Stimulated activated CD4-positive, alpha-beta T cell treated with anti-CD3 and anti-CD28 coated beads, Interleukin-4, amount 100 ng/mL, for 24 hours (primary cell): ENCODE measurements at regions not wholly inside any gene's neighbourhood (a gene's known extent, or its start where the extent isn't known, plus 50 kb on each side); places are given as distances from the start of the nearest gene placed in this dataset.

Source experiments
- DNase-seq: peaks from one replicate; pipeline ENCODE4 v3.0.0-alpha.2; 2020

DNA sequence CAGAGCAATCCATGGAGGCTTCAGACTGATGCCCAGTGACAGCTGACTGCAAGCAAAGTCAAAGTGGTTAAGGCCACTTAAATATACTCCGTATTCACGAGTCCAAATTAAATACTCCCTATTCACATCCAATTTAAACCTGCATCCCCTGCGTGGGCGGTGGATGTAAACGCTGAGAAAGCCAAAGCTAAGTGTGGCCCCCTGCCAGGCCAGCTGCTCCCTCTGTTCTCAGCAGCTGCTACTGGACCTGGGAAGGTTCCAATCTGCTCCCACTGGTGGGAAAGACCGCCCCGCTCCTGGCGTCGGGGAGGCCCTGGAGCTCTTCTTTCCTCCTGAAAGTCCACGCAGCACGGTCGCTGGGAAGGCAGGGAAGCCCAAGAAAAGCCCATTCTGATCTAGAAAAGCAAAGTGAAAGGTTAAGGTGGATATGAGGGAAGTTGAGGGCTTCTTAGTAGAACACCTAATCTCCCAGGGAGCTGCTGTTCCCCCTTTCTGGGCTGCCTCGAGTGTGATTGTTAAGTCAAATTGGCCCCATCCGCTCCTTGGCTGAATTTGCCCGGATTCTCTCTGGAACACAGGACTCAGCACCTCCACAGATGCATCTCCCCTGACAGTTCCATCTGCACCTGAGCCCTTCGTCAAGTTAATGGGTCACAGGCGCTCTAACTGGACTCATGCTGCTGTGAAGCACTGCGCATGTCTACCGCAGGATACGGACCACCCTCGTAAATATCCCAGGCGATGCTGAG, 205.5 kb downstream of the USP12 start:
- no peak for DNase-seq

DNA sequence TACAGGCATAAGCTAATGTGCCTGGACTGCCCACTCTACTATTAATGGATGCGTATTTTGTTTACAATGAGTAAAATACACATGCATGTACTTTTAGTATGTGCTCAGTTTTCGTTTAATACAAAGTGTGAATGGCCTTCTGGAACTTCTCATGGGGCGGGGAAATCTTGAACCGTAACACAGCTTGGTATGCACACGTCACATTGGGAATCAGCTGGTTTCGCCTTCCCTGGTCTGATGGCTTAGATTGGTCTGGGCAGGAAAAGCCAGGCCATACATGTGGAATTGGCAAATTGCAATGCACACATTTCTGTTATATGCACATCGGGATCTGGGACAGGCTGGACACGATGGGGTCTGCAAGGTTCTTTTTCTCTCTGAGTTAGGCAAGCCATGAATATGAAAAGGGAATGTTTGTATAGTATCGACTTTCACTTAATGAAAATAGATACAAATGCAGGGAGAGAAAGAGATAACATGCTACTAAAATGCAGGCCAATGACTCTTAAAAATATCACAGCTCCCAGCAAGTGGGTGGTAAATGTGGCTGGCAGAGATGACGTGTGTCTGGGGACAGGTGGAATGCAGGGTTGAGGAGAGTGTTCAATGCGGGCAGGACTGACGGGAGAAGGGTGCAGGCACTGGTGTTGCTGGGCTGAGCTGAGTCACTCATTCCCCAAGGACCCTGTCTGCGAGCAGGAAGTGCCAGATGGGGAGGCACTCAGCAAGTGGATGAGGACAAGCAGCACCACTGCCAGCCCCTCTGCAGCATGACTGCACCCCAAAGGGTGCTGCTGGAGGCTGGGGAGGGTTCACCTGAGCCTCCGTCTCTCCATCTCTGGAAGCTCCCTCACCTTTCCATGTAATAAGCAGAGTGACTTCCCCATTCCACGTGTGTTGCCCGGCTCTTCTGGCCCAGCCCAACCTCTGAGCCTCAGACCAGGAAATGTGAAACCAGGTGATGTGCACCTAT, 204.0 kb upstream of the GPR12 start:
- no peak for DNase-seq

DNA sequence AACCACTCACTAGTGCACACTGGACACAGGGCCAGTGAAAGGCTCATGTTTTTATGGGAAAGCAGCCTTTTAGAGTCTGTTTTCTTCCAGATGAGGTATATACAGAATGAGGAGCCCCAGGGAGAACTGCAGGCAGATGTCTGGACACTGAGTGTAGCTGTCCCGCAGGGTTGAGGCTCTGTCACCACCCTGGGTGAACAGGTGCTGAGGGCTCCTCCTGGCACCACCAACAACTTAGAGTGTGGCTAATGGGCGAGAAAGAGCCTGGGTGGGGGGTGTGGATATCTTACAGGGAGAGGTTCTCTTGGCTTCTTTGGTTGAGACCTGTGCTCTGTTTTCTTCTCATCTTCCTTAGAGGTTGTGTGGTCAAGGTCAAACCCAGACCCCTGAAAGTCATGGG, 202.1 kb upstream of the GPR12 start:
- DNase-seq, result no peak

DNA sequence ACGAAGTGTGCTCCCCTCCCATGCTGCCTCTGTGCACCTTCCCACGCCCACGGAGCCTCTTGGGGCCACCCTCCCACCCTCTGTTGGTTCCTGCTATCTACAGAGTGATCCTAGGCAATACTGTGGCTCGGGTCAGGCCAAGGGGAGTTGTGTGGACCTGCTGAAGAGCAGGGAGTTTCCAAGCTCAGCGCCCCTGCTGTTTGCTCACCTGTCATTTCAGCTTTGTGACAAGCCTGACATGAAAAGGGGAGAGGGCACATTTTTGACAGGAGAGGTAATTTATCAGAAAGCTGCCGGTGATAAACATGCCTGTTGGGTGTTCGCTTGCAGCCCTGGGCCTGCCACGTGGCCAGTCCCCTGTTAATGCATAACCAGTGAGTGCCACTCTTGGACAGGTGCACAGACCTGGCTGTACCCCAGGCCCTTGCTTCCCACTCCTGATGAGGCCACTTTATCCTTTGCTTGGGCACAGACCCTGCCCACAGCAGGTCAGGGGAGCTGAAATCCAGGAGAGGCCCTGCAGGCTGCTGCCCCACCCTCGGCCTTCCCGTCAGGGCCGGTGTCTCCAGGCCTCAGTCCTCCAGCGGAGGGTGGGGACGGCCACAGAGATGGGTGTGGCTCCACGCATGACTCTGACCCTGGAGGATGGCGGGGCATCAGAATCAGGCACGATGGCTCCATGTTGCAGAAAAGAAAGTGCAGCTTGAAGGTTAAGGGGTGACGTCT, 201.5 kb upstream of the GPR12 start:
- no peak for DNase-seq

DNA sequence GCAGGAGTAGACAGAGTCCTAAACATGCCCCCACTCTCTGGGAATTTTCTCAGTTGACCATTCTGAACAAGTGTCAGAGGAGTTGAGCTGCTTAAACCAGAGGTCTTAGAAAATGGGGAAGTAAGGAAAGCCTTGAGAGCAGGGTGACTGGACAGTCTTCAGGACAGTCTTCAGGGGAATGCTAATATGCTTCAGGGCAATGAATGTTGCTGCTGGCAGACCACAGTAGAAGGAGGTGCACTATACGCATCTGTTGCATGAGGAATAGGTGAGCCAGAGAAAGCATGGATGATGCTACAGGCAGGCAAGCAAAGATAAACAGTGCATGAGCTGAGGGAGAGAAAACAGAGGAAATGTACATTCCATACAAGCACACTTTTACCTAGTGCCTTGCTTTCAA, 196.6 kb upstream of the GPR12 start:
- DNase-seq, result no peak

DNA sequence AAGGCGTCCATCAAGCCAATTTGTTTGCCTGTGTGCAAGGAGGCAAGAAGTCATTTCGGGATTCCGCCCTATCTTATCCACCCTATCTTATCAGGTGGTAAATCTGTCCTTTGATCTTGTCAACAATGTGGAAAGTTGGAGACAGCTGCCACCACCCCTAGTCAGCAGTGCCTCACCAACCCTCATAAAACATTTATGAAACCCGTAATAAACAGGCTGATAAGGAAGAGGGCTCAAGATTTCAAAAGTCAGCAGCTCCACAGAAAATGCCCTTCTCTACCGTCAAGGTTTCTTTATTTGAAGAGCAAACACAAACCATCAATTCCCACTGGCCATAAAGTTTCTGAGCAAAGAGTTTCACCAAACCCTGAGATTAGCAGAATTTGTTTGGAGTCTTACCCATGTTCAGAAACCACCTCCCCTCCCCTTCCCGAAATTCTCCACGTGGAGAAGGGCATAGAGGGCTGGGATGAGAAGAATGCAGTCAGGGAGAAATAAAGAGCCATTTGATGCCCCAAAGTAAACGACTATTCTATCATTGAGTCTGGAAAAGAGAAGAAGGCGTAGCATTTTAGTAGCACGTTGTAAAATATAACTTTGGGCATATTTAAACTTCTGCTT, 196.0 kb upstream of the GPR12 start:
- no peak for DNase-seq

DNA sequence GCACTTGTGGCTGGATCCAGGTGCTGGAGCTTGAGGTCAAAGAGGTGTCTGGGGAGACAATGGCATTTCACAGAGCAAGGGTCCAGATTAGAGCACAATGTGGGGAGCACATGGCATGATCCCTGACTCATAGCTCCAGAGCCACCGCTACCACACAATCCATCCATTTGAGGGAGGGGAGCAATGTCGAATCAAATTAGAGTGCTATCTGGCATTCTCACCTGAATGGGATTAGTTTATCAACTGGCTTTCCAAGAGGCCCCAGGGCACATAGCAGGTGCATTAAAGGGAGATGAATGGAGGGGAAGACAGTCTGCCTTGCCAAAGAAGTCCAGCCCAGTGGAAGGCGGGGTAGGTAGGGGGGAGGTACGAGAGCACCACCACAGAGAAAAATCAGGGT, 194.4 kb upstream of the GPR12 start:
- DNase-seq, result no peak

DNA sequence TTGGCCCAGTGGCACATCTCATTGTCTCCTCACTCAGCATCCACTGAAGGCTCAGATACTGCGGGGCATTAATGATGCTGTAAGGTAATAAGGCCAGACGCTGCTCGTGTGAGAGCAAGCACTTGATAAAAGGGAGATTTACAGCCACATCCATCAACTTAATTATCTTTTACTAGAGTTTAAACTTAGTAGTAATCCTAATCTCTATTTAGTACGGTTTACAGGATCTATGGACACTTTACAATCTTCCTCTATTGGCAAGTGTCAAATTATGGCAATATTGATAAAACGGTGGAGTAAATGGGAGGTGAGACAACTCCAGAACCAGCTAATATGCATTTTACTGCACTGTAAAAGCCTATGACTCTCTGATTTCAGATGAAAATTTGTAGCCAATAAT, 192.7 kb upstream of the GPR12 start:
- no peak for DNase-seq

DNA sequence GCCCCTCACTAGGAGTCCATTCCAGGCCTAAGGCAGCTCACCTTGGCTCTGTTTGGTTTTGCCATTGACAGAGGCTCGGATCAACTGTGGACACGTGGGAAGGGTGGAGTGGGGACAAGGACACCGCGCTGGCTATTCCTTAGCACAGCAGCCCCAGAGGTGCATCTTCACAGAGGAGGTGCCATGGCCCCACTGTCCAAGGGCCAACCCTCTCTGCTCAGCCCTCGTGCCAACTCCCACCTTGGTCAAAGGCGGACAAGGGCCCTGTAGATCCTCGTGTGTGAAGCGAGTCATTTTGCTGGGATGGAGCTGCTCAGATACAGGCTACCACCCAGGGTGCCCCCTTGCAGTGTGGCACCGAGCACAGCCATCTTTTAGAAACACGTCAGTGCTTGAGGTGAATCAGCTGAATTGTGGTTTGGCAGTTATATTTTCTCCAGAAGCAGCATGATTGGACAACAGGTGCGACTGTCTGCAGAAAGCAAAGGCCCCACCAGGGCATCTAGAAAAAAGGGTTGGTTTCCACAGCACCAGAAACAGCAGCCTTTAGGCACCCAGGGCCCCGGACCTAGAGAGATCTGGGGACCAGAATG, 192.1 kb upstream of the GPR12 start:
- DNase-seq, result no peak

DNA sequence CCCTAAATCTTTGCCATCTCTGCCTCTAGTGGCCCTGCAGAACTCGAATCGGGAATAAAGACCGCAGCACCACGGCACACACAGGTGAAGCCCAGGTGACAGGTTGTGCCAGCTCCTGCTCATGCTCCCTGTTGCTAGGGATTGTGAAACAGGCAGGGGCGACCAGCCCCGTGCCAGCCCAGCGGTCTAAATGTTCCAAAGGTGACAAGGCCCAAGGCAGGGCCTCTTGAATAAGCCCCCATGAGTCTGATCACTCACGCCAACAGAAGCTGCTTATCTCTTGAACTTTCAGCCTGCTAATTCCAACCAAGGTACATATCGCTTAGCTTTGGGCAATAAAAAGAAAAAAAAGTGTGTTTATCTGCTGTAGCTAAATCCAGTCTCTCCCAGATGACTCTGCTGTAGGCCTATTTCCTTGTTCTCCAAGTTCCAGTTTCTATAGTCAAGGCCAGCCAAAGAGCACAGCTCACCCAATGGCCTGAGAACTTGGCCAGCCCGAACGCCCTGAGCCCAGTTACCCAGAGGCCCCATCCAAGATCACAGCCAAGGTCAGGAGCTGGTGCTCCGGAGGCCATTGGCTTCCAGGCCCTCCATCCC, 191.1 kb upstream of the GPR12 start:
- DNase-seq, result no peak

DNA sequence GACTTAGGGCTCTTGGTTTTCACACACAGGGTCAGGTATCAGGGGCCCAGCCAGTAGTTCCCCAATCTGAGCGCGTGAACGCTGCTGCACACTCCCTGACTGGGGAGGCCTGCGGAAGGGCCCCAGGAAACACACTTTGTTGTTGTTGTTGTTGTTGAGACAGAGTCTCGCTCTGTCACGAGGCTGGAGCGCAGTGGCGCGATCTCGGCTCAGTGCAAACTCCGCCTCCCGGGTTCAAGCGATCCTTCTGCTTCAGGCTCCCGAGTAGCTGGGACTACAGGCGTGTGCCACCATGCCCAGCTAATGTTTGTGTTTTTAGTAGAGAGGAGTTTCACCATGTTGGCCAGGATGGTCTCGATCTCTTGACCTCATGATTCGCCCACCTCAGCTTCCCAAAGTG, 190.4 kb upstream of the GPR12 start:
- DNase-seq, result no peak

DNA sequence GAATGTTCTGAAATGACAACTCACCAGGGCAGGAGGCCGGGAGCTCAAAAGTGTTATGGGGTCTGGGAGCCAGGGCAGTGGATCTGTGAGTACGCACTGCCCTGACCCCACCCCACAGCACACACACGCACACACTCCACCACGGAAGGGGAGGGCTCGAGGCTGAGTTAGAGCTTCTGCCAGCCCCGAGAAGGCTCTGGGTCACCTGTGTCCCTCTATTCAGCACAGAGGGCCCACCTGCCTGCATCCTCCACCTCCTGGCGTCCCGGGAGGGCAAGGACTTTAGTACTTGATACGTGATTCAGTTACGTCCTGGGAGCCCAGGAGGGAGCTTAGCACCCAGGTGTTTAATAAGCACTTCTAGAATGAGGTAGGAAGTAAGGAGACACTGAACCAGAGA, 190.0 kb upstream of the GPR12 start:
- no peak for DNase-seq

DNA sequence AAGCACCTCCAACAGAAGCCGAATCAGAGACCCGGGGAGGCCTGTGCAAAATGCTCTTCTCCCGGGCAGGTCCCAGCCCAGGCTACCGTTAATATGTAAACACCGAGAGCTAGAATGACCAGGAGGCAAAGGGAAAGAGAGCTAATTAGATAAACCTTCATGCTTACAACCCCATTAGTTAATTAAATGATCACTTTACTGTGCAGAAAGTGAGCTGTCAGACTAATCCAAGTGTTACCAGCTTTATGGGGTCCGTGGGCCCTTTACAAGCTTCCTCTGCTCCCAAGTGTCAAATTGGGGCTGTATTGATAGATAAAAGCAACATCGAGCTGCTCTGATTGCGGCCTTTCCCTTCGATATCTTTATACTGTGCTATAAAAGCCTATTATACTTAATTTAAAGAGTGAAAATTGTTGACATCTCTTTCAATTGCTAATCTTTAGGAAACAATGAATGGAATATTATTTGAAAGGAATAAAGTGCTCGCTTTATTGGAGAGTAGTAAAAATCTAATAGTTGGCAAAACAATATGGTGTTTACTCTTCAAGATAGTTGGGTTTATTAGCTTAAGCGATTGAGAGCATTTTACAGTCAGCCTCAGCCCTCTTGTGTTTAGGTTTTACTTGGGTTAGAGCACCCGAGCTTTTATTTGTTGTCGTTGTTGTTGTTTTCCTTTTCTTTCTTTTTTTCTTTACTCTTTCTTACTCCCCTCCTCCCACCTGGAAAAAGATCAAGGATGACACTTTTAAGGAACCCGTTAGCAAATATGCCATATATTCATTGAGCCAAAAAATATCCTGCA, 189.3 kb upstream of the GPR12 start:
- DNase-seq, result no peak

DNA sequence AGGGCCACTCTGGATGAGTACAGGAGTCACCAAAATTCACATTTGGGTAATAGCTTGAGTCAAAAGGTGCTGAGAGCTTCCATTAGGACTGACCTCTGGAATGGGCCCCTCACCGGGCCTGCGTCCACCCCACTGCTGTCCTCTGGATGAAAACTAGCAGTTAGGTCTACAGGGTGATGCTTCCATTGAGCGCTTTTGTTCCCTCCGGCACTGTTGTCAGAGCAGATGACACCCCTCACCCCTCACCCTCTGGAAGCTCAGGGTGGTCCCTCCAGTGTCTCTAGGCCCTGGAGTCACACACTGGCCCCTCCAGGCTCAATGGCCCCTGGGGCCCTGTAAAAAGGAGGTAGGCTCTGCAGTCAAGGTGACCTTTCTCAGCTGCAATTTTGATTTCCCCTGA, 187.8 kb upstream of the GPR12 start:
- no peak for DNase-seq

DNA sequence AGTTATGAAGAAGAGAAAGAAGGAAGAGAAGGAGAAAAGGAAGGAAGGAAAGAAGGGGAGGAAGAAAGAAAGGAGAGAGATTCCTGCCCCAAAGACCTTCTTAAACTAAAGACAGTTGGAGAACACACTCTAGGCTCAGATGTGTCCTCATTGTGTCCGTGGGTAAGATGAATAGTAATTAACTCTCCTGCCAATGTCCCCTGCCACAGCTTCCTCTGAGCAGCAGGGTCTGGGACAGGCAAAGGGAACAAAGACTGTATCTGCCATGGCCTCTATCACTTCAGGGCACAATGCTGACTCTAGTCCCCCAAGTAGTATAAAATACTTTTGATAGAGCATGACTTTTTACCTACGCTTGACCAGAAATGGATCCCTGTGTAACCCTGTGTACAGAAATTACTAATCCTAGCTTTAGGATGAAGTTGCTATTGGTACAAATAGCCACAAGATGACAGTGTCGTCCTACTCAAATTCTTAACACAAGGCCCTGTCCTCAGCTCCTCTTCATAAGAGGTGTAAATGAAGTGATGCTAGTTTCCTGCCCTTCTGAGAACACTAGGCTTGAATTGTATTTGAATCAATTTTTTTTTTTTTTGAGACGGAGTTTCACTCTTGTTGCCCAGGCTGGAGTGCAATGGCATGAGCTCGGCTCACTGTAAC, 186.2 kb upstream of the GPR12 start:
- DNase-seq, result no peak

DNA sequence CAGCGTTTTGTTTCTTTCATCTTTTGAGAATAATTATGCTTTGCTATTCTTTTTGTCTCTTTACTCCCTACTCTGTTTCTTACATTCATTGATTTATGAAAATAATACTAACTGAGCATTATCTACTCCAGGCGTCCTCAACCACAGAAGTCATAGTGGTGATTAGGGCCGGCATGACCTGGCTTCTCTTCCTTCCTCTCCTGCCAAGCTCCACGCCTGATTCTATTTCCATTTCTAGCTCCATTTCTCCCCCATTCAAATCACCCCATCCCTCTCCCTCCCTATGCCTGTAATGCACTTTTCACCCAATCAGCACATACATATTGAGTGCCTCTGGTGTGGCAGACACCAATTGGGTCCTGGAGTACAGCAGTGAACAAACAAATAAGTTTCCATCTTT, 183.2 kb upstream of the GPR12 start:
- no peak for DNase-seq

DNA sequence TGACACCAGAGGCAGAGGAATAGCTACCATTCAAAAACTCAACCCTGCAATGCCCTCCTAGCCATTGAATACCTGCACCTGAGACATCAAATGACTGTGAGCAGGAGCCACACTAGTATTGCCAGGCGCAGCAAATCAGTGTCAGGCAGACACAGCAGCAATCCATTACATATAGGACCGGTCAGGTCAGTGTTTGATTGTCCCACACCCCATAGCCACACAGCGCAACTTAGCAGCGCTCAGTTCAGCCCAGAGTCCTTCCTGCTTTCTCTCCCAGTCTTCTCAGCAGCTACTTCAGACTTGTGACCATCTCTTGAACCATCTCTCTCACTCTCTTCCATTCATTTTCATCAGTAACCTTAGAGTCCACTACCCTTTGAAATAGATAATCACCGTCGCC, 181.6 kb upstream of the GPR12 start:
- no peak for DNase-seq

DNA sequence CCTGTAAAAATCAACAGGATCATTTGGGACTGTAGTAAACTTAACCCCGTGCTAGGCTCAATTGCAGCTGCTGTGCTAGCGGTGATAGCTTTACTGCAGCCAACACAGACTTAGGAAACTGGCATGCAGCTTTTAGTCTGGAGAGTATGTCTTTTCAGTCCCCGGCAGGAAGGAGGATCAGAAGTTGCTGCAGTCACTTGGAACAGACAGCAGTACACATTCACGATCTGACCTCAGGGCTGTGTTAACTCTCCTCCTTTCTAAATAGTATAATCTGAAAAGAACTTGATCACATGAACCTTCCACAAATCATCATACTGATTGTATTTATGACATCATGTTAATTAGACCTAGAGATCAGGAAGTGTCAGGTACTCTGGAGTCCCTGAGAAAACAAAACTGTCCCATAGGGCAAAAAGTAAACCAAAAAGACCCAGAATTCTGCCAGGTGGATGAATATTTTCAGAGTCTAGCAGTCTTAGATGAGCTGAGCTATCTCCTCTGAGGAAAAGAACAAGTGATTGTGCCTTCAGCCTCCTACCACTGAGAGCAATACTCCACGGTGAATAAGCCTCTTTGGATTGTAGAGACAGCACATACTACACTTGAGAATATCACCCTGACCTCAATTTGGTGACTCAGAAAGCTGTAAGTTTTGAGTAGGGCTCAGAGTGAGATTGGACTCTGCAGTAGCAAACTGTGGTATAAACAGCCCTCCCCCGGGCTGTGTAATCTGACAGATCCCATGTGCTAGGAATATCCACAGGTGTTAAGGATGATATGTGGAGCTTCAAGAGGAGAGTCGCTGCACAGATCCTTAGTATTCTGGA, 181.0 kb upstream of the GPR12 start:
- no peak for DNase-seq

DNA sequence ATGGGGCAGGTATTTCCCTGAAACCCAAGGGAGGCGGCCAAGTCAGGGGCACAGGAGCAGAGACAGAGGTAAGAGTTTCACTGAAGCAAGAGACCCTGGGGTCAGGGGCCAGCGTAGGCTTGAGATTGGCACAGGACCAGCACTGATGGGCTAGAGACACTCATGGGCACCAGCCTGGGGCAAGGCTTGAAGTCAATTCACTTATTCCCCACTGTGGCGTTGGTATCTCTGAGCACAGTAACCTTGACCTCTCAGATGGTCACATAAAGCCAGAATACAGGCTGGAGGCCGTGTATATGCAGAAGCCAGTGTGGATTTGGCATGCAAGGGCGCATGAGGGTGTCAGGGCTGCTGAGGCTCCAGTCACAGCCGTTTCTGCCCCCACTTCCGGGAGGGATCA, 173.5 kb upstream of the GPR12 start:
- no peak for DNase-seq

DNA sequence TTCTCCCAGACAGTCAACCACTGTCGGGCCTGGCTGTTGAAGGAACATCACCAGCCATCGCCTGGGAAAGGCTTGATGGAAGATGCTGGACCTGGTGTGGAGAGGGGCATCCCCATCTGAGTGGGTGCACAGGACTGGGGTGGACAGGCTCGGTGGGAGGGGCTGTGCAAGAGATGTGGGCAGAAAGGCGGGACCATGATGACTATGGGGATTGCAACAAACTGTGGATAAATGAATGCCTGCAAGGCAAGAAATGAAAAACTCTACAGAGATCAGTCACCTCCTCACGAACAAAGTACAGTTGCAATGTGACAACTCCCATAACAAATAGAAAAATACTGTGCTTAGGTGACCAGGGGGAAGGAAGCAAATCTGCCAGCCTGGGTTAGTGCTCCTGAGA, 171.9 kb upstream of the GPR12 start:
- DNase-seq, result no peak
